Effector CD4-positive, alpha-beta T cell (primary cell): ENCODE measurements at regions not wholly inside any gene's neighbourhood (a gene's known extent, or its start where the extent isn't known, plus 50 kb on each side); places are given as distances from the start of the nearest gene placed in this dataset.
"Not testable (repeated sequence)": the region's sequence is repeated elsewhere in the genome, so short reads cannot be mapped to it uniquely, and the experiment has no call there.

Experiments used
- DNase-seq: peaks from one replicate; pipeline ENCODE4 v3.0.0-alpha.2; 2020

DNA sequence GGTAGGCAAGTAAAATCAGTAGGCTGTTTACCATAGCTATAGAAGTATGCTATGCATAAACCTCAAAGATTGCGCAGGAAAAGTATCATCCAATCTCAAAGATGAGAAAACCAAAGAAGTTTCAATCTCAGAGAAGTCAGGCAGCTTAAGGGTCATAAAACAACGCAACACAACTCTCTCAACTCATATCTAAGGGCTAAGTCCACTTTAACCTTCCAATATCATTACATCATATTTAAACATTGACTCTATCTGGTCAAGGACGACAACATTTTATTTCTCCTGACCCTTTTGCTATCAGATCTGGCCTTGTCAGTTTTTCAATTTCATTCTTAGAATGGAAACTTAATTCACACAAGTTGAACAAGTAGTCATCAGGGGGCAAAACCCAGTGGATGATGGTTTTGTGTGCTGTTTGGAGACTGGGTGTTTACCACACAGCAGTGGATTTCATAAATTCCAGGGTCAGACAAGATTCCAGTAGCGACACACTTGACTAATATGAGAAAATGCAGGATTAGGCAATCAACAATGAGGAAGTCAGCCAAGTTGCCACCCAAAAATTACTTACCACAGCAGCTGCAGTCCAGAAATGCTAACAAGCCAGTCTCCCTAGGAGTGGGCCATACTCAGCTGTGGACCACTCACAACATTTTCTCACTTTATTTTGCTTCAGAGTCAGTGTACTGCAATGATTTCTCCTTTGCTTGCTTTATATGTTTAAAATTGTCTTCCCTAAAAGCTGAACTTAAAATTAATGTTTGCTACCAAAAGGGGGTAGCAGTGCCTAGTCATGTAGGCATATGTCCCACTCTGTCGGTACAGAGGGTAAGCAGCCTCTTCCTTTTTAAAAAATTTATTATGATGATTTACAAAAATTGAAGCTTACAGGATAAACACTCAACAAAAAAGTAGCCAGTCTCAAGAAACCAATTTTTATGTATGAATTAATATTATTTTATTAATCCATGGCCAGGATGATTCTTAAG, 131.9 kb upstream of the NBPF9 start:
- not testable (repeated sequence) for DNase-seq

DNA sequence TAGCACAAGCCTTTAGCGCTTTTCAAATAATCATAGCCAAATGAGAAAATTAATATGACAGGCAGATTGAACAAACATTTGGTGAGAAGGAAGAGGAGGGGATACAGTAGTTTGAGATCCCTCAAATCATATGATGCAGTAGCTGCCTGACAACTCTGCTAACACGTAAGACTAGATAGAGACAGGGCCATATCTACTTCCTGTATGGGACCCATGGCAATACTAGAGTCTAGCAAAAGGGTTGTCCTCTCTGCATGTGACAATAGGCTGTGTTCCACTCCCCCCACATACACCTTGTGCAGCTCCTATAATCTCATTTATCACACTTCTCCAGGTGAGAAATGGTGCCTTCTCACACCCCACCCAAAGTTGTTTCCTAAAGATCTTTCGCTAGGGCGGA, 134.2 kb upstream of the NBPF9 start:
- DNase-seq, result not testable (repeated sequence)

DNA sequence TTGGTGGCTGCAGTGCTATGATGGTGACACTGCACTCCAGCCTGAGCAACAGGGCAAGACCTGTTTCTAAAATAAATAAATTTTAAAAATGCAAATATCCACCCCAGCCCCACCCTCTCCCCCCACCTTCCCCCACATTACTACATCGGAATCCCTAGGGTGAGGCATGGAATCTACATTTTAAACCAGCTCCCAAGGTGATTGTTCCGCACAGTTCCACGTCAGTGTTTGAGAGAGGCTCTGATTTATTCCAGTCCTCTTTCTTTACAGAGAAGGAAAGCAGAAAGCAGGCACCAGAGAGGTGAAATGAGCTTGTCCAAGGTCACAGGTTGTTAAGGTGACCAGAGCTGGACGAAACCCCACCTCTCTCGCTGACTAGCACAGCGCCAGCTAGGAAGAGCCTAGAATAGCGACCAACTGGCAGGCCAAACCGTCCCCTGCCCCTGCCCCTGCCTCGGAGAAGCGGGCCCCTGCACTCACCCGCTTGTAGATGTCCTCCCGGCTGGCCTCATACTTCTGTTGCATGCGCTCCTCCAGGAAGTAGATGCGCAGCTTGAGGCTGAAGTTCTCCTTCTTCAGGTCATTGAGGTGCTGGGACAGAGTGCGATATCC, 136.7 kb upstream of the NBPF9 start:
- DNase-seq, result not testable (repeated sequence)

DNA sequence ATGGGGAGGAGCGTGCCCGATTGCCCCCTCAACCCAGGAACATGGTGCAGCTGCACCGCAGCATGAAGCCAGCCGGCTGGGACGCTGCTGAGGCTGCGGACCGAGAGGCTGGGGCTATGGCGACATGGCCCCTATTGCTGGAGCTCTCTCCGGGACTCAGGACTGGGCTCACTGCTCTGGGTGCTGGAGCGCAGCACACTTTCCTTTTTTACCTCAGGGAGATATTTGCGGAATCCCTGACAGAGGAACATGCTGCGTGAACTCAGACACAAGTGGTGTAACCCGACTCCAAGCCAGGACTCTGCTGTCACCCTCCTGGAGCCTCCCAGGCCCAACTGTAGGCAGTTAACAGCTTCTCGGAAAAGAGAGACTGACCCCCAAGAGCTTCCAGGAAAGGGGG, 137.2 kb upstream of the NBPF9 start:
- DNase-seq, result not testable (repeated sequence)

DNA sequence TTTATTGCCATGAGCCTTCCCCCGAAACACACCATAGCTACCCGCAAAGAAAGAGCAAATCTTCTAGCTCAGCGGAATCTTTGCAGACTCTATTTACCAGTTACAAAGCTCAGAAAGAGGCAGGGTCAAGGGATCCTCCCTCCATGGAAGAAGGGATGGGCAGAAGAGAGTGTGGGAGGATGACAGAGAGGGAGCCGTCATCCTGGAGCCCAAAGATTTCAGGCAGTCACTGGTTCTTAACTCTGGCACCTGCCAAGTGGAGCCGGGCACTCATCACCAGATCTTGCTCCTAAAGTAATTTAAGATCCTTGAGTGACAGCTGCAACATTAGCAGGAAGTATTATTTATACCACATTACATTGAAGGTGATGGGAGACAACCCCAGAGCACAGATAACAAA, 137.9 kb upstream of the NBPF9 start:
- DNase-seq, result not testable (repeated sequence)

DNA sequence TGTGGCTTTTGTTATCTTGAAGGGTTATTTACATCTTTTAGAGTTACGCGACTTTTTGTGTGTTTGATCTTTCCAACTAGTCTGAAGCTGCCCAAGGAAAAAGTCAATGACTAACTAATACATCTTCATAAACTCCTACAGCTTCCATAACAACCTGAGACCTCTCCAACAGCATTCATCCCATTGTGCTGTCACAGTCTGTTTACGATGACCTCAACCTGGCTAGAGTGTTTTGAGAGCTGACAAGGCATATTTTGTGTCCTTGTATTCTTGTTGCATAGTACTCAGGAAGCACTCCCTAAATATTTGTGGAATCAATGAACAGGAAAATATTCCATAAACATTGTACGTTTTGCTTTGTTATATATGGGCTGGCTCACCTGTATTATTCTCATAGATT, 140.2 kb upstream of the NBPF9 start:
- DNase-seq, result not testable (repeated sequence)

DNA sequence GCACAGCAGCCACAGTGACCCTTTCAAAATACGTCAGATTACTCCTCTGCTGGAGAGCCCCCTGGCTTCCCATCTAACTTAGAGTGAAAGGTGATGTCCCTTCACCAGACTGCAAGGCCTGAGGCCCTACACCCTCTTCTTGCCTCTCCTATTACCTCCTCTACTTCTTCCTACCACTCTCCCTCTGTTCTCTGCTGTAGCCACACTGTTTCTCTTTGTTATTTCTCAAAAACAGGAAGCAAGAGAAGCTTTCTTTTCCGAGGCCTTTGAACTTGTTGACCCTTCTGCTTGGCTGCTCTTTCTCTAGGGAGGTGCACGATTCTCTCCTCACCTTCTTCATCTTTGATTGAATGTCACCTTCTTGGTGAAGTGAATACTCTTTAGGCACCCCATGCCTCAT, 141.3 kb upstream of the NBPF9 start:
- not testable (repeated sequence) for DNase-seq

DNA sequence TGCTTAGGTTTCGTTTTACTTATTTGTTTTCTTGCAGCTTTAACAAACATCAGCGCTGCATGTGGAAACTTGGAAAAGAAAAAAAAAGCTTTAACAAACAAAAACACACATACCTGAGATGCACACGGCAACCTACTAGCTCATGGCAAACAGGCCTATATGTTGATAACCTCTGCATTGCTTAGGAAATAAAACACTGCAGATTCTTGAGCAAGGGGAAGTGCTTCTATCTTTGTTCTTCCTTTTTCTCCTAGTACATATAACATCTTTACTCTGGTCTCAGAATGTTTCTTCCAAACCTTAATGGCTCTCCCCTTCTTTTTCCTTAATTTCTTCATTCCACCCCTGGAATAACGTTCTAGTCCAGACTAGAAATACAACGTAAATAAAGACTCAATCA, 142.9 kb upstream of the NBPF9 start:
- not testable (repeated sequence) for DNase-seq

DNA sequence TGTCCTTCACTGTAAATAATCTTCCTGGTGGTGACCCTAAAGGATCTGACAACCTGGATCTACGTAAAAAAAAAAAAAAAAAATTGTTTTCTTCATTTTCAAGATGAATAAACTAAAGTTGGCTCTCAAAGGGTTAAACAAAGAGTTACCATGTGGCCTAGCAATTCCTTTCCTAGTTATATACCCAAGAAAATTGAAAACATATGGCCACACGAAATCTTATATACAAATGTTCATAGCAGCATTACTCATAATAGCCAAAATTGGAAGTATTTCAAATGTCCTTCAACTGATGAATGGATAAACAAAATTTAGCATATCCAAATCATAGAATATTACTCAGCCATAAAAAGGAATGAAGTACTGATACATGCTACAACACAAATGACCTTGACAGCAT, 145.3 kb upstream of the NBPF9 start:
- not testable (repeated sequence) for DNase-seq

DNA sequence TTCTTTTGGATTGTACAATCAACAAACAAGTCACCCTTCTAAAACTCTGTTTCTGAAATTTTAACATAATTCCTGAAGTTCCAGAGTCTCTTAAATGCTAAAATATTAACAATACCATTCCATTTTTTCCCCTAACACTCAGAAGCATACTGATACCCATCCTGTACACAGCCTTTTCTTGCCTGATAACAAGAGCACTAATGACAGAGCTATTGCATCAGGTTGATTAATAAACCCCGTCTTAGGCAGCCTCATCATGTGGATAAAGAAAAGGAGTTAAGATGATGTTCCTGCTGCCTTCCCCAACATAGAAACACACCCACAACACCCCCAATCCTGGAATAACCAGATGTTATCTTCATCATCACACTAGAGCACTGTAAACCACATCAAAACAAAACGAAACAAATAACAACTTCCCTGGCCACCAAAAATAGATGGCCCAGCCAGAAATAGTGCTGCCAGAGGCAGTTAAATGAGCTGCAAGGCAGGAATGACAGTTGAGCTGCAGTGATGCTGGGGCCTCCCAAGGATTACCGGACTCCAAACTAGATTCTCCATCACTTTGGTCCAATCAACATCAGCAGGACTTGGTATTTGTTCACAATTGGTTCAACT, 146.6 kb upstream of the NBPF9 start:
- not testable (repeated sequence) for DNase-seq

DNA sequence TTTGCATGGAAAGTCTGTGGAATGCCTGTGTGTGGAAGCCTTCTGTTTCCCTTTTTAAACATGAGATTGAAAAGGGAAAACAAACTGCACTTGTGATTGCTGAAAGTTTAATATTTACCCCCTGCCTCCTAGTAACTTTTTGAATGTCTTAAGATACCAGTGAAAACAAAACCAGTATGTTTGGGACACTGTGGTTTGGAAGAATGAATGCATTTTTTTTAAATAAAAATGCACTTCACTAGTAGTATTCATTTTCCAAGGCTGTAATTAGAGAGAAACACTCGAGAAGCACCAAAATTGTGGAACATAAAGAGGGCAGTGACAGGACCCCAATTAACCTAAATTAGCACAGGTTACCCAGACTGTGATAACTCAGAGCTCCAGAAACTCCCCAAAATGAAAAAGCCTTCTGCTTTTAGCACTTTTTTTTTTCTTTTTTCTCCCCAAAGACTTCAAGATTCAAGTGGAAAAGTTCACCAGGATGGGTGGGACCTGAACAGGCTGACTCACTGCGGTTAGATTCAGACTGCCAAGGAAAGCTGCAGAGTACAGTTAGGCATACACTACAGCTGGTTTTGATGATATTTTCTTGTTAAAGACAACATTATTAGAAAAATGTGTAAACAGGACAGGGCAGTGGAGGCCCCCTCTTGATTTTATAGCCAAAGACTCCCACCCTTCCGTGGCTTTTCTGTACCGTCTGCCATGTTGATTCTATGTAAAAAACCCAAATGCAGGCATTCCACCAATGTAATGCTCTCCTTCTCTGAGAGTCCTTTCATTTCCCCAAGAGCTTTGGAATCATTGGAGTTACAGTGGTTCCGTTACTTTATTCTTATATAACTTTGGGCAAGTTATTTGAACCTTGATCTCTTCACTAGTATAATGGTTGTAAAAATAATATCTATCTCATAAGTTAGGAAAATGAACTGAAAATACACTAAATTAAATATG, 151.8 kb upstream of the NBPF9 start:
- DNase-seq, result not testable (repeated sequence)

DNA sequence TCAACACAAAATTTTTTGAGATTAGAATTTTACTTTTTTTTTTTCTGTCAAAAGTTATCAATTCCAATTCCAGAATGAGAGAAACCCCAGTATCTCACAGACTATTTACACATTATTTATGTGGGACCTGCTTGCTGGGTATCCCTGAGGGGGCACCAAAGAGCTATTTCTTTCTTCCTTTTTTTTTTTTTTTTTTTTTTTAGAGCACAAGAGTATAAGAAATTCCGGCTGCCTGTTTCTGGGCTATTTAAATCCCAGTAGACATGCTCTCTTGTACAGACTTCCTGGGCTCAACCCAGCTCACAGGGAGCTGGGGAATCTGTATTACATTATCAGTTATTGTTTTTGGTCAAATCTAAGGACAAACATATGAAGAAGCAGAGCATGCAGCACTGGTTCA, 156.9 kb upstream of the NBPF9 start:
- not testable (repeated sequence) for DNase-seq

DNA sequence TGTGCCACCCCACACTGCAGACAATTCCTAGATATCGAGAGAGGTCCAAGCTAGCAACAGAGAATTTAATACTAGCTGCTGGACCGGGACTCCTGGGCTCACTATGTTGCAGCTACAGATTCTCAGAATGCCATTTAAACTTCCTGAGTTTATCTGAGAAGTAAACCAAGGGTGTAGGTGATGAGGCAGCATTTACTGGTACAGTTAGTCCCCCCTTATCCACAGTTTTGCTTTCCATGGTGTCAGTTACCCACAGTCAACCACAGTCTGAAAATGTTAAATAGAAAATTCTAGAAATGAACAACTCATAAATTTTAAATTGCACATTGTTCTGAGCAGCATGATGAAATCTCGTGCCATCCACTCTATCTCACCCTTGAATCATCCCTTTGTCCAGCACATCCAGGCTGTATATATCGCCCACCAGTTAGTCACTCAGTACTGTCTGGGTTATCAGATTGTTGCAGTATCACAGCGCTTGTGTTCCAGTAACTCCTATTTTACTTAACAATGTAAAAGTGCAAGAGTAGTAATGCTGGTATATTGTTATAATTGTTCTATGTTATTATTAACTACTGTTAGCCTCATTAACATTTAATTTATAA, 157.5 kb upstream of the NBPF9 start:
- DNase-seq, result not testable (repeated sequence)

DNA sequence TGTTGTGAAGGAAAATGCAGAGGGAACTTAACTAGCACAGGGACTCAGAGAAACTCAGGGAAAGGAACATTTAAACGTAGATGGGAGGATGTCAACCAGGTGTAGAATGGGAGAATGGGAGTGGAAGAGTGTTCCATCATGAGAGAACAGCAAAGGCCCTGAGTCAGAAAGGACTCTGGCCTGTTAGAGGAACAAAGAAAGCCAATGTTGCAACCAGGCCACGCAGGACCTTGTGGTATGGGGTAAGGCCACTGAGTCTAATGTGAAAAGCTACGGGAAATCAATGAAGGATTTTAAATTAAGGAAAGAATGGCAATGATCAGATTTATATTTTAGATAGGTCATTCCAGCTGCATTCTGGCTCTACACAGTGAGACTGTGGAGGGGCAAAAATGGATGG, 163.9 kb upstream of the NBPF9 start:
- not testable (repeated sequence) for DNase-seq

DNA sequence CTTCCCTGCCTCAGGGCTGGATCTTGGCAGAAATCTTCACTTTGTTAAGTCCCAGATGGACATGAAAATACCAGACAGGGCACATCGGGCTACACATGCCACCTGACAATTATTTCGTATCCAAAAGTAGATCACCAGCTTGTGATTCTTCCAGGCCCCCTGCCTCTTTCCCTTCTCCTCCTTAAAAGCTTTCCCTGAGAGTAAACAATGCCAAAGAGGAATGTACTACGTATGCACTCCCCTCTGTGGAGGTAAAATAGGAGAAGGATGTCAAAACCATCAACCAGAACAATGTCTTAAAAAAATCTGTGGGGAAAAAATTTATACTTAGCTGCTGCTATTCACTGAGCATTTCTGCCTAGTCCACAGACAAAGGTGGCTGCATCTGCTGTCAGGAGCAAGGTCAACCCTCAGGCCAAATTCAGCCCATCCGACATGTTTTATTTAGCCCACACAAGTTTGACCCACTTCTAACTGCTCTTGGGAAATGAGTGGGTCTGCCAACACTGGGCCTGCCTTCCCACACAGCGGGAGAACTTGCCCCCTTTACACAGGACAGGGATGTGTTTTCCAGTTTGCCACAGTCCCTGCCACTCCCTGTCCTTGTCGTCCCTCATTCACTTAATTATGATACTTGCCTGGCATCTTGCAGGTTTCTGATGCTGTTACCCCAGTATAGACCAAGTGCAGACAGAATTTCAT, 165.8 kb upstream of the NBPF9 start:
- DNase-seq, result not testable (repeated sequence)

DNA sequence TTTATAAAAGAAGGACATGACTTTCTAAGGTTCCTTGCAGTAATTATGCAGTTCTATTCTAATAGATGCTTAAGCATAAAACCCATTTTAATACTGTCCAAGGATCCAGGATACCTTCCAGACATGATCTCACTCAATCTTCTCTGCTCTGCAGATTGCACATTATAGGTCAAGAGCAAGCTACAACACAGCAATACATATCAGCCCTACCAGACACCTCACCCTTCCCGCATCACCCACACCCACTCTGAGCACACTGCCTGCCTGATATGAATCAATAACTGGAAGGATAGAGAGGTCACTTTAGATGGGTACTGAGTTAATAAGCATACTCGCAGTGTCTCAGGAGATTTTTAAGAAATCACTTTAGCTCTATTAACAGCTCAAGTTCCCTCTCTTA, 166.5 kb upstream of the NBPF9 start:
- DNase-seq, result not testable (repeated sequence)

DNA sequence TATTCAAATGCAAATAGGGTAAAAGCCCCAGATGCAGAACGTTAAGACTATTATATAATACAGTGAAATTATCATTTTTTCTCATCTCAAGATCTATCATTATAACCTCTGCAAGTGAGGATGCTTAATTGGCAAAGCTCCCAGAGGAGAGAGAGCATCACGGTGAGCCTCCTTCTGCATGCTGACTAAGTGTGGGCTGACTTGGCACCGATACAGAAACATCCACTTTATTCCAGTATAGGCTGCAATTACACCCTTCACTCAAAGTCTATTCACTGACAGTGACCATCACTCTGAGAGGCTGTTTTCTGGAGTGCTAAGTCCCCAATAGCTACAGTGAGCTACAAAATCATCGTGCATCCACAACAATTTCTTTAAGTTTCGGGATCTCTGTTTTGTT, 171.1 kb upstream of the NBPF9 start:
- not testable (repeated sequence) for DNase-seq

DNA sequence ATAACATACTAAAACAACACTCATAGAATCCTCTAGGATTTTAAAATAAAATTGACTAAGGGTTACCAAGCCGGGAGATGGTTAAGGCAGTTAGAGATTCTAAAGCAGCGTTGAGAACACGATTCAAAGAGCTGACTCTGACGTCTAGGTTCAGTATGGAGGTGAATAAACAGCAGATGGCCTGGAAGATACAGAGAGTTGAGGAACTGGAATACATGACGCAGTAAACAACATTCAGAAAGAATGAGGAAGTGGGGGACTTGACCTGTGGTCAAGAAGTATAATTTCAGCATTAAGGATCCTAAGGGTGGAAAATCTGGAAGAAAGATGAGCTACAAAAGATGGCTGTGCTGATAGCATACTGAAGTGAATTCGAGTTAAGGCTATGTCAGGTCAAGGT, 172.5 kb upstream of the NBPF9 start:
- not testable (repeated sequence) for DNase-seq

DNA sequence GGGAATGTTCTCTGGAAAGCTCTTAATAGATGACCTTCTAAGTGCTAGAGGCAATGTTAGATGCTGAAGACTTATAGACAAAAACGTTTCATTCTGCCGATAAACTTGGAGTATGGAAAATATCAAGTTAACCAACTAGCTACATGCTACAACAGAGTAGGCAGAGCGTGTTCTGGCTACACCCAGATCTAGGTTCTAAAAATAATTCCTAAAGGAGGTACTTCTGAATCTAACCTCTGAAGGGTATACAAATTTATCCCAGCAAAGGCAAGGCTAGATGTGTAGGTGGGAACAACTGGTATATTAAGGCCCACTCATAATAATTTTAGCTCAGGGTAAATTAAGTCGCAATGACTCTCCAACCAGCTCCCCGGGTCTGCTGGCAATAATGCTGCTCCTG, 173.1 kb upstream of the NBPF9 start:
- not testable (repeated sequence) for DNase-seq

DNA sequence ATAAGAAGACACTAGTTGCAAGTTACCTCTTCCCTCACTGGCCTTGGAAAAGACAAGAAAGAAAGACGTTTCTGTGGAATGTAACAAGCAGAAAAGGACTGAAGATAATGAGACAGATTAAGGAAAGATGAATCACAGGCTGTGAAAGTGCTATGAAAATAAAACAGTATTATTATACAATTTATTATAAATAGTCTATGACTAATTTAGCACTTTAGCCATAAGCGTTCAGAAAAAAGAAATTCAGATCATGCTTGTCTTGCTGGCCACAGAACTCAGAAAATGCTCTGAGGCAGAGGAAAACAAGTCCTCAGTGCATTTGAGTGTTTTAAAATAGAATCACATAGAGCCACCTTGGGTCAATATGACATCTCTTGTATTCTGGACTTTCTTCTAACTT, 174.8 kb upstream of the NBPF9 start:
- not testable (repeated sequence) for DNase-seq

DNA sequence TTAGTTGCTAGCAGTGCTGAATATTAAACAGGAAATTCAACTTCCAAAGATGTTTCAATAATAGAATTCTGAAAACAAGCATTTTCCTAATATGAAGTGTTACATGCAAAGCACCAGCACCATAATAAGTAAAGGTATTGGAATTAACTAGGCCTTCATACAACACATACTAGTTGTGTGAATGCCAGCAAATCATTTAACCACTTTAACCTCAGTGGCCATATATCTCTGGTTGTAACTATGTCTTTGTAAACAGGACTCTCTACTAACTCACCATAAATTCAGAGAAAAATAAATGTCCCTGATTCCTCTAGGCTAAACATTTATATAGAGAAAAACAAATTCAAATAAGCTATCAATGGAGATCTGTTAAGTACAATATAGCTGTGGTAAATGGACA, 175.7 kb upstream of the NBPF9 start:
- not testable (repeated sequence) for DNase-seq
